ENCODE measurements at regions not wholly inside any gene's neighbourhood (a gene's known extent, or its start where the extent isn't known, plus 50 kb on each side); places are given as distances from the start of the nearest gene placed in this dataset.

GRCh38 chr12:115583591-115583990 is 693.9 kb downstream of the MED13L start:
- H3K9ac ChIP-seq (replicated peaks in 1 of 4; ENCODE audit: extremely low read depth in 1 of 4, low read depth in 3 of 4, low read length in 3 of 4), result no peak overlapping the region
- no peak overlapping the region for H2AK5ac ChIP-seq (ENCODE audit: low read depth, low read length)
- no peak overlapping the region for H3K4ac ChIP-seq (replicated peaks; ENCODE audit: insufficient read length, low read depth, low read length)
- DNase-seq (ENCODE audit: low read depth in 1 of 2, low spot score in 2 of 2), result no peak
- H4K8ac ChIP-seq (ENCODE audit: extremely low read depth, insufficient read depth, low read length), result no peak overlapping the region
- H2BK12ac ChIP-seq (ENCODE audit: low read depth, low read length), result no peak overlapping the region
- H4K91ac ChIP-seq (replicated peaks; ENCODE audit: insufficient read length, low read length), result no peak overlapping the region
- H2BK5ac ChIP-seq (ENCODE audit: low read depth, low read length), result no peak overlapping the region
- H3K27me3 ChIP-seq (replicated peaks in 1 of 4; ENCODE audit: control insufficient read depth in 3 of 4, extremely low read depth in 1 of 4, insufficient read depth in 3 of 4, low read length in 3 of 4), result no peaks in the 10 kb centered on the region
- TF ChIP-seq TBP (IDR thresholded peaks at IDR 0.05; ENCODE audit: low read depth, low read length), result no peak
- H3K56ac ChIP-seq (replicated peaks; ENCODE audit: insufficient read length, low read depth, low read length), result no peak overlapping the region
- H3K36me3 ChIP-seq (ENCODE audit: control insufficient read depth in 2 of 4, insufficient read depth in 4 of 4, low read length in 3 of 4), result no peaks in the 10 kb centered on the region
- ChIA-PET CTCF (ENCODE audit: partially characterized antibody) (no interaction called here), POLR2A (ENCODE audit: partially characterized antibody) (no interaction called here)
- no peaks in the 10 kb centered on the region for H4K20me1 ChIP-seq (replicated peaks in 1 of 2; ENCODE audit: control insufficient read depth in 1 of 2, insufficient read depth in 2 of 2, low read length in 2 of 2)
- H2BK20ac ChIP-seq (ENCODE audit: low read length), result no peak overlapping the region
- no peak overlapping the region for H2BK15ac ChIP-seq (ENCODE audit: low read length)
- no peak for FAIRE-seq
- no peak overlapping the region for H3K23ac ChIP-seq (ENCODE audit: insufficient read length)
- H2BK120ac ChIP-seq (replicated peaks; ENCODE audit: low read depth, low read length), result no peak overlapping the region
- no peaks in the 10 kb centered on the region for H3K9me3 ChIP-seq (ENCODE audit: insufficient read depth in 2 of 2, low read depth in 1 of 2, low read length in 1 of 2)
- no peak overlapping the region for H3K4me3 ChIP-seq (ENCODE audit: extremely low read depth in 1 of 4, insufficient read depth in 2 of 4, low read depth in 3 of 4, low read length in 4 of 4)
- no peaks in the 10 kb centered on the region for H3K79me1 ChIP-seq (ENCODE audit: low read depth, low read length)
- WGBS, 2 experiments (ENCODE audit: extremely low coverage in 1 of 2, insufficient coverage in 1 of 2, insufficient read length in 1 of 2, insufficient replicate concordance in 2 of 2, low coverage in 1 of 2, low lambda C conversion rate in 2 of 2, missing lambda C conversion rate in 1 of 2), result 91% methylated on average over 10 of the region's 10 CpGs; no CpG with 5 or more reads in 1 of the 2 experiments
- peak overlapping the region; percentile 64; the same call in 1 of the 2 replicates for H2AFZ ChIP-seq (ENCODE audit: low read length)
- H3K27ac ChIP-seq (ENCODE audit: low read depth, low read length), result no peak overlapping the region
- no peak overlapping the region for H4K5ac ChIP-seq (ENCODE audit: insufficient read length, low read depth, low read length)
- H3K23me2 ChIP-seq (ENCODE audit: low read depth, low read length), result no peaks in the 10 kb centered on the region
- H3K4me1 ChIP-seq (replicated peaks in 1 of 4; ENCODE audit: control insufficient read depth in 3 of 4, insufficient read depth in 4 of 4, low read length in 3 of 4), result no peaks in the 10 kb centered on the region
- no peak overlapping the region for H3K4me2 ChIP-seq (ENCODE audit: insufficient read depth in 1 of 2, low read depth in 2 of 2, low read length in 2 of 2)
- H3K14ac ChIP-seq (ENCODE audit: insufficient read length), result no peak overlapping the region
- H3K79me2 ChIP-seq (ENCODE audit: control insufficient read depth in 1 of 2, insufficient read depth in 2 of 2, low read length in 2 of 2), result no peaks in the 10 kb centered on the region
- no peak overlapping the region for H3K18ac ChIP-seq (ENCODE audit: extremely low read depth, low read length)

All from H1 (cell line).